NCI-H1105 (cell line): ENCODE measurements at regions not wholly inside any gene's neighbourhood (a gene's known extent, or its start where the extent isn't known, plus 50 kb on each side); places are given as distances from the start of the nearest gene placed in this dataset.
"Not testable (repeated sequence)": the region's sequence is repeated elsewhere in the genome, so short reads cannot be mapped to it uniquely, and the experiment has no call there.

Source experiments
- DNase-seq: peaks from one replicate; lab custom pipeline; 2025; lab: John Stamatoyannopoulos, UW

DNA sequence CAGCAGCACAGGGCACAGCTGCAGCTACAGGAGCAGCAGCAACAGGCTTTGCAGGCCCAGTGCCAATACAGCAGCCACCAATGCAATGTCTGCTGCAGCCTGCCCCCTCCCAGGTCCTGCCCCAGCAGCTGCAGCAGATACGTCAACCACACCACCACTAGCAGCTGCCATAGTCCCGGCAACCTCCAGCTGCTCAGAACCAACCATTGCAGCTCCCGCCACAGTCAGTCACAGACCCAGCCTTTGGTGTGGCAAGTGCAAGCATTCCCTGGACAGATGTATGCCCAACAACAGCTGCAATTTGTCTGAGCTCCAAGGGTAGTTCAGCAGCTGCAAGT is 53.3 kb upstream of the TUBA3E start:
- no peak for DNase-seq

DNA sequence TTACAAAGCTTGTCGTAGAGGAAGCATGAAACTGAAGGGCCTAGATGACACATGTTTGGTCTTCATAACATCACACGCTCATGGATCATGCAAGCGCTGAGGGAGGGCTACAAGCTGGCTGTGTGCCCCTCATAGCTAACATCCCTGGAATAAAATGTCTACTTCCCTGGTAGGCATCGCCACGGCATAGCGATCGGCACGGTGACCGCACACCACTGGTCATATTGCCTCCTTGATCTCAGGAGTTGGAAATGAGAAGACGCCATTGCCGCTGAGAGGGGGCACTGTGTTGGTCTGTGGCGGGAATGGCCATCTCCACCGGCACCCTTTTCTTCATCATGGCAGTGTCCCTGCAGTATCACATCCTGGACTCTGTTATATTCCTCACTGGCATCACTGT is 50.1 kb upstream of the TUBA3E start:
- DNase-seq, result not testable (repeated sequence)
